Mesendoderm (in vitro differentiated cells): ENCODE measurements at regions not wholly inside any gene's neighbourhood (a gene's known extent, or its start where the extent isn't known, plus 50 kb on each side); places are given as distances from the start of the nearest gene placed in this dataset.
"Not testable (repeated sequence)": the region's sequence is repeated elsewhere in the genome, so short reads cannot be mapped to it uniquely, and the experiment has no call there.

ENCODE experiments used
- DNase-seq: peaks from one replicate; pipeline ENCODE4 v3.0.0; 2013
- H2AK5ac ChIP-seq: 2 replicates; pipeline ENCODE4 v1.6.1; 2013; ENCODE audit warnings: low read length, inconsistent platforms
- H2BK120ac ChIP-seq: 2 replicates; pipeline ENCODE4 v1.6.1; 2013; ENCODE audit warnings: low read depth, mild to moderate bottlenecking, low read length, moderate library complexity, mixed read lengths
- H2BK15ac ChIP-seq: replicated peaks from 2 replicates; pipeline ENCODE4 v1.6.1; 2013; ENCODE audit warnings: low read depth, mild to moderate bottlenecking, moderate library complexity
- H2BK5ac ChIP-seq: 2 replicates; pipeline ENCODE4 v1.6.1; 2013; ENCODE audit warnings: low read length, inconsistent platforms
- H3K18ac ChIP-seq: 2 replicates; pipeline ENCODE4 v1.6.1; 2013; ENCODE audit warnings: mild to moderate bottlenecking, low read length, mixed read lengths
- H3K23ac ChIP-seq: one replicate; pipeline ENCODE4 v1.6.1; 2013; ENCODE audit warnings: low read length
- H3K27ac ChIP-seq: 2 replicates; pipeline ENCODE4 v1.5.1; 2013; ENCODE audit warnings: low read depth, mild to moderate bottlenecking, inconsistent platforms, low read length, moderate library complexity
- H3K27me3 ChIP-seq: 2 replicates; pipeline ENCODE4 v1.6.1; 2013; ENCODE audit warnings: low read length, control low read depth, mild to moderate bottlenecking, inconsistent platforms; ENCODE audit not compliant: insufficient read depth, poor library complexity
- H3K36me3 ChIP-seq: 2 replicates; pipeline ENCODE4 v1.6.1; 2013; ENCODE audit warnings: low read length, inconsistent platforms; ENCODE audit not compliant: control insufficient read depth, insufficient read depth
- H3K4ac ChIP-seq: one replicate; pipeline ENCODE4 v1.6.1; 2013; ENCODE audit warnings: low read depth, mild to moderate bottlenecking, low read length, moderate library complexity
- H3K4me1 ChIP-seq: 2 replicates; pipeline ENCODE4 v1.6.1; 2013; ENCODE audit warnings: low read depth, low read length, inconsistent platforms; ENCODE audit not compliant: control insufficient read depth
- H3K4me2 ChIP-seq: 2 replicates; pipeline ENCODE4 v1.6.1; 2013; ENCODE audit warnings: low read length
- H3K4me3 ChIP-seq: 2 replicates; pipeline ENCODE4 v1.5.1; 2013; ENCODE audit warnings: mild to moderate bottlenecking, low read length
- H3K56ac ChIP-seq: one replicate; pipeline ENCODE4 v1.6.1; 2013; ENCODE audit warnings: low read length
- H3K79me1 ChIP-seq: 2 replicates; pipeline ENCODE4 v1.6.1; 2013; ENCODE audit warnings: low read length, inconsistent platforms
- H3K79me2 ChIP-seq: 2 replicates; pipeline ENCODE4 v1.6.1; 2013; ENCODE audit warnings: mild to moderate bottlenecking, low read length; ENCODE audit not compliant: control insufficient read depth, insufficient read depth
- H3K9ac ChIP-seq: 2 replicates; pipeline ENCODE4 v1.6.1; 2013; ENCODE audit warnings: low read length, inconsistent platforms
- H4K5ac ChIP-seq: one replicate; pipeline ENCODE4 v1.6.1; 2013; ENCODE audit warnings: low read length
- H4K8ac ChIP-seq: one replicate; pipeline ENCODE4 v1.6.1; 2013; ENCODE audit warnings: low read depth, mild to moderate bottlenecking, control low read depth, low read length, moderate library complexity
- WGBS: extraction: QIAGEN DNeasy Blood & Tissue Kit; methylation state at CpG from one replicate; pipeline ENCODE4 v1.1.7; 2013; ENCODE audit warnings: low lambda C conversion rate, missing lambda C conversion rate; ENCODE audit not compliant: insufficient coverage; ENCODE audit errors: extremely low coverage; 5-methylcytosine and 5-hydroxymethylcytosine counted together

DNA sequence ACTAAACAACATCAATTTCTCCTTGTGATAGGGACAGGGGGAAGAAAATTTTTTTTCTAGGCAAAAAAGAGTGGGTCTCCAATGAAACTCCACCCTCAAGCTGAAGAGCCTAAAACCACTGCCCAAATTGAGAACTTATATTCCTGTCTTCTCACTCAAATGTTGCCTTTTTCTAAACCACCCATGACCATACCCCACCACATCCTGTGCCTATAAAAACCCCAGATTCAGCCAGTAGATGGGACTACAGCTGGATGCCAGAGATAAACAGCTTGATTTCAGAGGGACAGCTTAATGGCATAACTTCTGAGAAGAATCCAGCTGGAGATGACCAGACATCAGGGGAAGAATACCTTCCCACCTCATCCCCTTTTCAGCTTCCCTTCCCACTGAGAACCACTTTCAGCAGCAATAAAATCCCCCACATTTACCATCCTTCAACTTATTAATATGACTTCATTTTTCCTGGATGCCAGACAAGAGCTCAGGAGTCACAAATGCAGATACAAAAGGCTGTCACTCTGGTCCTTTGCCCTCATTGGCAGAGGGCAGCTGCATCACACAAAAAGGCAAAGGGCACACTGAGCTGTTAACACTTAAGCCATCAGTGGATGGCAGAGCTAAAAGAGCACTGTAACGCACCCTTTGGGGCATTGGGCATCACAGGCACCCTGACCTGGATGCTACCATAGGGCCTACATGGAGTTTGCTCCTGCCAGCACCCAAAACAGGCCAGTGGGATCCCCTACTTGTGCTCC lies 972.5 kb upstream of the CTNND2 start:
- no peak for DNase-seq
- Histone ChIP-seq H3K4me1 (no peaks in the 10 kb centered on the region), H3K79me1 (no peaks in the 10 kb centered on the region), H2BK5ac (no peak overlapping the region), H3K27me3 (no peaks in the 10 kb centered on the region), H3K56ac (no peak overlapping the region), H4K5ac (no peak overlapping the region), H3K36me3 (no peaks in the 10 kb centered on the region), H3K27ac (no peak overlapping the region), H3K4ac (no peak overlapping the region), H3K9ac (no peak overlapping the region), H3K4me2 (no peak overlapping the region), H3K18ac (no peak overlapping the region), H3K4me3 (no peak overlapping the region), H2AK5ac (no peak overlapping the region), H2BK15ac (no peak overlapping the region), H3K79me2 (no peaks in the 10 kb centered on the region), H4K8ac (no peak overlapping the region), H2BK120ac (no peak overlapping the region), H3K23ac (no peak overlapping the region)
- no CpG with 5 or more reads among the region's 1 CpG for WGBS

DNA sequence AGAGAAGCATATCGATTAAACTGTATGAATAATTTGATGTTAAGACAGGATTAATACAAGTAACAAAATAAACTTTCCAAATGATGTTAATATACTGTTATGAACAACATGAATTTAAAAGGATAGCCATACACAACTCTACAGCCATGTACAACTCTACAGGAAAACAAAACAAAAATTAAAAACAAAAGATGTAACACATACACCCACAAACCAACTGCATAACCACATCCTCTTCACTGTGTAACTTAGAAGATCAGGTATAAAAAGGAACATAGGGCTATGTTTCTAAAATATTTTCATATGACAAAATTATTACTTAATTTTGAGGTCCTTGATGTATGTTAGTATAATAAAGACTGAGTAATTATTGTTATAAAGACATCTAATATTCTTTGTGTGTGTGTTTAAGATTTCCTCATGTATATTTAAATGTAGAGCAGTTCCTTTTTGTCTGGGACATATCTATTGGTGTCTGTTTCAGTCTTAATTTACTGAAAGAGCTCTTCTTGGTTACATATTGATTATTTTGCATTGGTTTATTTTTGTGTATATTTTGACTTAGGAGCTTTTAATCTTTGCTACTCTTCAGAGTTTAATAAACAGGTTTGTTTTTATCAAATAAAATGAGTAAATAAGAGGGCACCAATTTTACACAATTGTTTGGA lies 966.8 kb upstream of the CTNND2 start:
- H4K5ac ChIP-seq = no peak overlapping the region
- H3K9ac ChIP-seq = no peak overlapping the region
- no peak overlapping the region for H2BK5ac ChIP-seq
- H3K23ac ChIP-seq = no peak overlapping the region
- no peaks in the 10 kb centered on the region for H3K4me1 ChIP-seq
- no peak overlapping the region for H3K4ac ChIP-seq
- no peak for DNase-seq
- H3K4me2 ChIP-seq = no peak overlapping the region
- H2BK120ac ChIP-seq = no peak overlapping the region
- no peaks in the 10 kb centered on the region for H3K79me1 ChIP-seq
- H3K4me3 ChIP-seq = no peak overlapping the region
- H3K56ac ChIP-seq = no peak overlapping the region
- no peak overlapping the region for H3K18ac ChIP-seq
- no peak overlapping the region for H4K8ac ChIP-seq
- H2AK5ac ChIP-seq = no peak overlapping the region
- H2BK15ac ChIP-seq = no peak overlapping the region
- no peak overlapping the region for H3K27ac ChIP-seq
- no peaks in the 10 kb centered on the region for H3K36me3 ChIP-seq
- WGBS = no CpG with 5 or more reads among the region's 1 CpG
- H3K27me3 ChIP-seq = no peaks in the 10 kb centered on the region
- no peaks in the 10 kb centered on the region for H3K79me2 ChIP-seq

DNA sequence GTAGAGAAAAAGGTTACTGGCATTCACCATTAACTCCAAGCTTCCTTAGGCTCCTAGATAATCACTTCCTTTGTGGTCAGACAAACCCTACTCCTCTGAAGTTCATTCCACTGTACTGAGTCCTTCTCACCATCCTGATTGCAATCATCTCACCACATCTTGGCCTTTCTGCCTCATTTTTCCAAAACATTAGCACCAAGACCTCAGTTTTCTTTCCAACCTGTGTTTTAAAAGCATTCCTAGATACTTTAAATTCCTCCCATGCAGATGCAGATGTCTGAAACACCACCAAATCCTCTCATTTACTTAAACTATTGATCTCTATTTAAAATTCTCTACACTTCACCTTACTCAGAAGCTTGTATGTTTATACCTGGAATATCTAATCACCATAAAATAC lies 961.3 kb upstream of the CTNND2 start:
- no peak overlapping the region for H3K4me2 ChIP-seq
- H2BK5ac ChIP-seq = no peak overlapping the region
- no peak overlapping the region for H3K18ac ChIP-seq
- H3K79me2 ChIP-seq = no peaks in the 10 kb centered on the region
- H2BK120ac ChIP-seq = no peak overlapping the region
- peak; percentile 71 for DNase-seq
- no peak overlapping the region for H3K4ac ChIP-seq
- H3K27me3 ChIP-seq = no peaks in the 10 kb centered on the region
- no peak overlapping the region for H2BK15ac ChIP-seq
- H3K23ac ChIP-seq = no peak overlapping the region
- no peak overlapping the region for H3K9ac ChIP-seq
- H3K79me1 ChIP-seq = no peaks in the 10 kb centered on the region
- H4K5ac ChIP-seq = no peak overlapping the region
- no peaks in the 10 kb centered on the region for H3K36me3 ChIP-seq
- no peak overlapping the region for H3K4me3 ChIP-seq
- H3K4me1 ChIP-seq = no peaks in the 10 kb centered on the region
- no peak overlapping the region for H4K8ac ChIP-seq
- H2AK5ac ChIP-seq = no peak overlapping the region
- no peak overlapping the region for H3K27ac ChIP-seq
- no peak overlapping the region for H3K56ac ChIP-seq

DNA sequence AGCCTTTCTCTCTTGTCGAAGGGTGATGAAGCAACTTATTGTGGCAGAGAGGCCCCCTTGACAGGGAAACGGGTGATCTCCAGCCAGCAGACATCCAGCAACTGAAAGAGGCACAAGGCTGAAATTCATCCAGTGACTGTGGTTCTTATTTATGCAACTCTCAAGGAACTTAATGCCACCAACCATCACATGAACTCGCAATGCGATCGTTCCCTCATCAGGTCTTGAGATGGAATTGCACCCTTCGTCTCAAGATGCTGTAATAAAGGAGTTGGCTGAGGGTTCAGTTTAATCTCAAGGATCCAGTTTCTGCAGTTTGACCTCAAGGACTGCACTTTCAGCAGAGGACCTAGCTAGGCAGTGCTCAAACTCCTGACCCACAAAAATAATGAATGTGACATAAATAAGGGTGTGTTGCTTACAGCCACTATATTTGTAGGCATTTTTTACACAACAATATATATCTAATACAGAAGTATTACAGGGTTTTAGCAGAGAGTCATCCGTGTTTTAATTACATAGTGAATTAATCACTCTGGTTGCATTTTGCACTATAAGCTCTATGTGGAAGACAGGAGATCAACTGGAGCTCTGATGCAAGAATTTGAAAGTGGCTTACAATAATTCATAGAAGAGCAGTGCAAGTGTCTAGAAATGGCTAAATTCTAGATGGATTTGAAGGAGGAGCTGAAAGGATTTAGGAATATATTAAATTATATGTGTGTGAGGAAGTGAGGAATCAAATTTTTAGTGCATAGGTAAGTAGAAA lies 957.8 kb upstream of the CTNND2 start:
- H3K4me2 ChIP-seq = no peak overlapping the region
- H2AK5ac ChIP-seq = no peak overlapping the region
- no peaks in the 10 kb centered on the region for H3K79me2 ChIP-seq
- no peak overlapping the region for H4K5ac ChIP-seq
- no peak overlapping the region for H2BK5ac ChIP-seq
- no peaks in the 10 kb centered on the region for H3K4me1 ChIP-seq
- H3K27ac ChIP-seq = no peak overlapping the region
- no peak overlapping the region for H2BK15ac ChIP-seq
- H3K9ac ChIP-seq = no peak overlapping the region
- peak; percentile 79 for DNase-seq
- no CpG with 5 or more reads among the region's 7 CpGs for WGBS
- H3K36me3 ChIP-seq = no peaks in the 10 kb centered on the region
- H4K8ac ChIP-seq = no peak overlapping the region
- H3K56ac ChIP-seq = peak overlapping the region; percentile 19
- H3K4me3 ChIP-seq = no peak overlapping the region
- no peaks in the 10 kb centered on the region for H3K27me3 ChIP-seq
- no peak overlapping the region for H3K23ac ChIP-seq
- no peaks in the 10 kb centered on the region for H3K79me1 ChIP-seq
- no peak overlapping the region for H3K18ac ChIP-seq
- no peak overlapping the region for H2BK120ac ChIP-seq
- H3K4ac ChIP-seq = no peak overlapping the region

DNA sequence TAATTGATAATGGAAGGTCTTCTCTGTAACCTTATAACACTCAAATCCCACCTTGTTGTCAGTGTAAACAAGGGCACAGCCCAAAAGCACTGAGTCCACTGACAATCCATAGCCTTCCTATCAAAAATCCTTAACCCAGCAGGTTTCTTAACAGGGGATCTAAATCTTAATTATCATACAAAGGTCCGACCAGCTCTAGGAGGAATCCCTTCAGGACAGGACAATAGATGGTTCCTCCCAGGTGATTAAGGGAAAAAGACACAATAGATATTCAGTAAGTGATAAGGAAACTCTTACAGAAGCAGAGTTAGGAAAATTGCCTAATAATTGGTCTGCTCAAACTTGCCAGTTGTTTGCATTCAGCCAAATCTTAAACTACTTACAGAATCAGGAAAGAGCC lies 951.9 kb upstream of the CTNND2 start:
- not testable (repeated sequence) for H2BK15ac ChIP-seq, H4K8ac ChIP-seq, H2BK5ac ChIP-seq, H3K4me1 ChIP-seq, H3K36me3 ChIP-seq, H3K18ac ChIP-seq, H3K79me2 ChIP-seq, H3K79me1 ChIP-seq, H3K27me3 ChIP-seq, H2AK5ac ChIP-seq, H3K4me3 ChIP-seq, H3K56ac ChIP-seq, H3K23ac ChIP-seq, H4K5ac ChIP-seq, H3K27ac ChIP-seq, H3K4me2 ChIP-seq, H3K4ac ChIP-seq, H3K9ac ChIP-seq, H2BK120ac ChIP-seq
- DNase-seq = peak; percentile 90
- WGBS = no CpG with 5 or more reads among the region's 1 CpG
